Subcutaneous abdominal adipose tissue (tissue), 5 donors: ENCODE measurements at regions not wholly inside any gene's neighbourhood (a gene's known extent, or its start where the extent isn't known, plus 50 kb on each side); places are given as distances from the start of the nearest gene placed in this dataset.
A peak's percentile ranks its signal among the peaks of the same experiment; 100 is the strongest.

Source experiments
- H3K27ac ChIP-seq: one replicate; pipeline ENCODE4 v1.7.0; 2013; ENCODE audit warnings: low read depth, mild to moderate bottlenecking, inconsistent platforms, low read length, moderate library complexity
- H3K27me3 ChIP-seq, 5 donors: one replicate each; pipeline ENCODE4 v1.7.0; 2013; ENCODE audit warnings: low read length in 5 of 5, inconsistent platforms in 1 of 5; ENCODE audit not compliant: control insufficient read depth in 5 of 5, insufficient read depth in 4 of 5
- H3K36me3 ChIP-seq, 5 donors: one replicate each; pipeline ENCODE4 v1.7.0; 2013; ENCODE audit warnings: low read length in 5 of 5; ENCODE audit not compliant: control insufficient read depth in 5 of 5, insufficient read depth in 5 of 5
- H3K4me1 ChIP-seq, 5 donors: one replicate each; pipeline ENCODE4 v1.7.0; 2013; ENCODE audit warnings: low read length in 5 of 5, mild to moderate bottlenecking in 3 of 5, moderate library complexity in 1 of 5; ENCODE audit not compliant: control insufficient read depth in 5 of 5, insufficient read depth in 5 of 5
- H3K4me3 ChIP-seq, 5 donors: one replicate each; pipeline ENCODE4 v1.7.0; 2013; ENCODE audit warnings: low read length in 5 of 5, low read depth in 1 of 5
- H3K9ac ChIP-seq, 5 donors: one replicate each; pipeline ENCODE4 v1.7.0; 2013; ENCODE audit warnings: low read length in 5 of 5, mild to moderate bottlenecking in 4 of 5, moderate library complexity in 3 of 5
- H3K9me3 ChIP-seq, 5 donors: one replicate each; pipeline ENCODE4 v1.7.0; 2013; ENCODE audit warnings: low read length in 5 of 5; ENCODE audit not compliant: control insufficient read depth in 5 of 5
- donor health status: healthy.
- donor health status: healthy.
- donor health status: healthy.
- donor health status: healthy.
- donor health status: healthy.

DNA sequence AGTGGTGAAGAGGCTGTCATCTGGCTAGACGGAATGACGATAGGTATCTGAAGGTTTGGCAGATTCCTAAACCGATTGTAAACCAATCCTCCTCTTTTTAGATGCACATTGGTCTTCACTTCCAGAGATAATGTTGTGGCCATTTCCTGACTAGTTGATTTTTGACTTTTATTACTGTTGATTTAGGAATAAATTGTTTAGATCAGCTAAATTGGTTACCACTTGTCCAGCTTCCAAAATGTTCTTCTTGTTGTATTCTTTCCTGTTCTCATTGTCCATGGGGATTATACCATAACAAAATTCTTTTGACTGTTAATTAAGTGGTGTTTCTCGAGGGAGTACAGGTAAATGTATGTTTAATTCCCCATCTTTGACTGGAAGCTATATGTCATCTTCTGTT, 119.7 kb downstream of the MACROH2A1 start:
- Histone ChIP-seq H3K27ac (no peak overlapping the region), H3K36me3 (no peaks in the 10 kb centered on the region), H3K4me1 (no peaks in the 10 kb centered on the region), H3K9me3 (no peaks in the 10 kb centered on the region), H3K27me3 (no peaks in the 10 kb centered on the region), H3K9ac (no peak overlapping the region), H3K4me3 (no peak overlapping the region)

- no peaks in the 10 kb centered on the region for H3K27me3 ChIP-seq
- peaks cover 0 to 8% (median 5%) of the 10 kb centered on the region in 5 donors for H3K4me1 ChIP-seq
- H3K27ac ChIP-seq = no peak overlapping the region
- H3K9me3 ChIP-seq = no peaks in the 10 kb centered on the region
- no peaks in the 10 kb centered on the region for H3K36me3 ChIP-seq
- no peak overlapping the region for H3K9ac ChIP-seq
- no peak overlapping the region for H3K4me3 ChIP-seq
These were observed 122.9 kb downstream of the MACROH2A1 start for GRCh38 chr5:135276151-135276550.

DNA sequence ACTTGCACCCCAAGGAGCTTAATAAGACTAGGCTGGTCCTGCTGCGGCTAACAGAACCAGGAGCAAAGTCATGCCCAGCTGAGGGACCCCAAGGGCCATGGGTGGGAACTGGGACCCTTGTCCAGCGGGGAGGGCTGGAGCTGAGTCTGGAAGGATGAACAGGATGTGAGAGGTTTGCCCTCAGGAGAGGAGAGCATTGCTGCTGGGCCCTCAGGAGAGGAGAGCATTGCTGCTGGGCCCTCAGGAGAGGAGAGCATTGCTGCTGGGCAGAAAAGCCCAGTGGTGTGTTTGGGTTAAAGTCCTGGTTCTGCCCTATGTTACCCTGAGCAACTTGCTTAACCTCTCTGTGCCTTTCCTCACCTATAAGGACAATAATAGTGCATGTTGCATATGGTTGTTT, 125.8 kb downstream of the MACROH2A1 start:
- Histone ChIP-seq H3K9ac (no peak overlapping the region), H3K4me3 (no peak overlapping the region), H3K27me3 (no peaks in the 10 kb centered on the region), H3K9me3 (no peaks in the 10 kb centered on the region), H3K27ac (no peak overlapping the region), H3K36me3 (no peaks in the 10 kb centered on the region), H3K4me1 (peaks cover 0 to 20% (median 19%) of the 10 kb centered on the region in 5 donors)

DNA sequence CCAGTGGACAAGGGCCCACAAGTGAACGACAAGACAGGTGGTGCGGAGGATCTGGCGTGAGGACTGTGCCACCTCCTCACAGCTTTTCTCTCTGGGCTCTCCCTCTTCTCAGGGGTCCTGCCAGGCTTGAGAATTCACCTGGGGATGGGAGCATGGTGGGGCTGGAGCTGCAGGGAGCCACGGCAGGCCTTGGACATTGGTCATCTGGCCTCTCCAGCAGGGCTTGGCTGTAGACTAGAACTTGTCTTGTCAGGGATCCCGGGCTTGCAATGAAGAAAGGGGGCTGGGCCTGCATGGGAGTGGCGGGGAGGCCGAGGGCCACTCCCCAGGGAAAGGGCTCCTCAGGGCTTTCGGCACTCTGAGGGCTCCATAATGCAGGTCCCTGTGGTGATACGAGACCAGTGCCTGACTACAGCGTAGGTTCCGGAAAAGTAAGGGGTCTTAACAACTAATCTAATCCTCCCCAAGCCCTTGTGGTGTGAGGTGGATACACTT, 126.7 kb downstream of the MACROH2A1 start:
- H3K9me3 ChIP-seq = no peaks in the 10 kb centered on the region
- H3K27me3 ChIP-seq = no peaks in the 10 kb centered on the region
- no peak overlapping the region for H3K9ac ChIP-seq
- H3K36me3 ChIP-seq = no peaks in the 10 kb centered on the region
- H3K4me1 ChIP-seq = peaks cover 0 to 23% (median 21%) of the 10 kb centered on the region in 5 donors
- H3K4me3 ChIP-seq = no peak overlapping the region
- no peak overlapping the region for H3K27ac ChIP-seq

DNA sequence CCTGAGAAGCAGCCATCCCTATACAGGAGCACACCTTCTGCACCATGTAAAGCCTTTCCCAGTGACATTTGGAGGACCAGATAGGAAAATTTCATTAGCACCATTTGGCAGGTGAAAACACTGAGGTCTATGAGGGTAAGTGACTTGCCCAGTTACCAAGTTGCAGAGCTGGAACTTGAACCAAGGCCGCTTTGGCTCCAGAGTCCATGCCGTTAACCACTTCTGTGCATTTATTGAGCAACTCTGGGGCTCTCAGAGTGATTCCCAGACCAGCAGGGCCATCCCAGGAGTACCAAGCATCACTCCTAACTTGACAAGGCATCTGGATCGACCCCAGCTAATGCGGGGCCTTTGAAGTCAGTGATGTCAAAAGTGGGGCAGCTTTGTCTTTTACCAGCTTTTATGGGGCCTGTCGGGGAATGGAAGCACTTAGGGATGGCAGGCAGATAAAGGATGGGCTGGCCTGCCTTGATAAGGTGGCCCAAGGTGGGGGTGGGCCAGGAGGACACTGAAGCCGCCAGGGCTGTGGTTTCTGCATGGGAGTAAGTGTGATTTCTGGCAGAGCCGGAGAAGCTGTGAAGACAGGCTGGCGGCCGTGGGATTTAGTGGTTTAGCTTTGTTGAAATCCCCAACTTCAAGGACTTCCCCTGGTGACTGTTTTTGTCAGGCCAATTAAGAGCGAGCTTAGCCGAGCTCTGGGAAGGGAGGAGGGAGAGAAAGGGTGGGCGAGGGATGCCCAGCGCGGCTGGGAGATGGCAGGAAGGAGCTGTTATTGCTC, 127.3 kb downstream of the MACROH2A1 start:
- Histone ChIP-seq H3K27ac (no peak overlapping the region), H3K36me3 (no peaks in the 10 kb centered on the region), H3K27me3 (no peaks in the 10 kb centered on the region), H3K9ac (no peak overlapping the region), H3K4me3 (no peak overlapping the region), H3K9me3 (no peaks in the 10 kb centered on the region), H3K4me1 (peaks cover 0 to 29% (median 27%) of the 10 kb centered on the region in 5 donors)

DNA sequence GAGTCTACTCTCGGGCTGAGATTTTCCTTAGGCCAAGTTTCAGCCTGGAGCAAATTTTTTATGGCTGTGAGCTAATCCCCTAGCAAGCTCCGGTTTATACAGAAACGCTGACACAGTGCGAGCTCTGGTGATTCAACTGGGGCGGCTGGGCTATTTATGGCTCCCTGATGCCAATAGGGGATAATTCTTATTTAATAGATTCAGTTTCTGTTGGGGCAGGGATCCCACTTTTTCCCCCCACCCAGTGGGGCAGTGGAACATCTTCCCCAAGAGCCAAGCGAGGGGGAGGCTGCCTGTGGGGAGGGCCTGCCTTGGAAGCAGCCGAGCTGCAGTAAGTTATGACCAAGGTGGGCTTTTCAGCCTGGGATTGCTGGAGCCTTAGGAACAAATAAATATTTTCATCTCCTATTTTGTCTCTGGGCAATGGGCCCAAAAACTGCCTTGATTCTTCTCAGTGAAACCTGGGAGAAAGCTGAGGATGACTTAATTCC, 129.1 kb downstream of the MACROH2A1 start:
- peak overlapping the region; percentile 58 for H3K27ac ChIP-seq
- no peak overlapping the region for H3K4me3 ChIP-seq
- H3K4me1 ChIP-seq = peaks cover 3 to 46% (median 38%) of the 10 kb centered on the region in 5 donors
- no peaks in the 10 kb centered on the region for H3K27me3 ChIP-seq
- no peaks in the 10 kb centered on the region for H3K36me3 ChIP-seq
- no peaks in the 10 kb centered on the region for H3K9me3 ChIP-seq
- peak overlapping the region in 1 of 5 donors; percentile 18 for H3K9ac ChIP-seq

GRCh38 chr5:135269199-135269598, 129.8 kb downstream of the MACROH2A1 start:
- Histone ChIP-seq H3K27ac (peak overlapping the region; percentile 58), H3K36me3 (no peaks in the 10 kb centered on the region), H3K27me3 (no peaks in the 10 kb centered on the region), H3K4me3 (no peak overlapping the region), H3K4me1 (peaks cover 3 to 46% (median 38%) of the 10 kb centered on the region in 5 donors), H3K9ac (peak overlapping the region in 2 of 5 donors; percentile 18 to 38), H3K9me3 (no peaks in the 10 kb centered on the region)

DNA sequence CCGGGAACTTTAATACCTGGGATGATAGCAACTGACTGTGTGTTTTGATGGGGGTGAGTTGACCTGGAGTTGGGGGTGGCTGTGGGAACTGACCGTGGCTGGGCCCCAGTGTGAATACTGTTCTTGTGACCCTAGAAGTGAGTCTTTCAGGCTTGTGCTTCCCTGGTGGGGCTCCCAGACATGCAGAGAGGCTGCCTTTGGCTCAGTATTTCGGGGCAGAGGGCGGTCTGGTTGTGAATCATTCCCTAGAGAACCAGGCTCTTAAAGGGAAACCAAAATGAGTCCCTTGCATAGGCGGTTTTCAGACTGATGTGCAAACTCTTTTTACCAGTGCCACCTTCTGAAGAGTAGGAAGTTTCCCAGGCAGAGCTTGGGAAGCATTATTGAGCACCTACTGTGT, 132.1 kb downstream of the MACROH2A1 start:
- Histone ChIP-seq H3K9ac (no peak overlapping the region), H3K27ac (peak overlapping the region; percentile 69), H3K36me3 (no peaks in the 10 kb centered on the region), H3K9me3 (no peaks in the 10 kb centered on the region), H3K4me1 (peaks cover 3 to 41% (median 33%) of the 10 kb centered on the region in 5 donors), H3K27me3 (no peaks in the 10 kb centered on the region), H3K4me3 (peak overlapping the region in 1 of 5 donors; percentile 25)

GRCh38 chr5:135266303-135266635, 132.8 kb downstream of the MACROH2A1 start:
- no peak overlapping the region for H3K9ac ChIP-seq
- H3K36me3 ChIP-seq = no peaks in the 10 kb centered on the region
- peak overlapping the region; percentile 69 for H3K27ac ChIP-seq
- peak overlapping the region in 1 of 5 donors; percentile 6 for H3K4me3 ChIP-seq
- peaks cover 3 to 41% (median 31%) of the 10 kb centered on the region in 5 donors for H3K4me1 ChIP-seq
- no peaks in the 10 kb centered on the region for H3K9me3 ChIP-seq
- no peaks in the 10 kb centered on the region for H3K27me3 ChIP-seq

DNA sequence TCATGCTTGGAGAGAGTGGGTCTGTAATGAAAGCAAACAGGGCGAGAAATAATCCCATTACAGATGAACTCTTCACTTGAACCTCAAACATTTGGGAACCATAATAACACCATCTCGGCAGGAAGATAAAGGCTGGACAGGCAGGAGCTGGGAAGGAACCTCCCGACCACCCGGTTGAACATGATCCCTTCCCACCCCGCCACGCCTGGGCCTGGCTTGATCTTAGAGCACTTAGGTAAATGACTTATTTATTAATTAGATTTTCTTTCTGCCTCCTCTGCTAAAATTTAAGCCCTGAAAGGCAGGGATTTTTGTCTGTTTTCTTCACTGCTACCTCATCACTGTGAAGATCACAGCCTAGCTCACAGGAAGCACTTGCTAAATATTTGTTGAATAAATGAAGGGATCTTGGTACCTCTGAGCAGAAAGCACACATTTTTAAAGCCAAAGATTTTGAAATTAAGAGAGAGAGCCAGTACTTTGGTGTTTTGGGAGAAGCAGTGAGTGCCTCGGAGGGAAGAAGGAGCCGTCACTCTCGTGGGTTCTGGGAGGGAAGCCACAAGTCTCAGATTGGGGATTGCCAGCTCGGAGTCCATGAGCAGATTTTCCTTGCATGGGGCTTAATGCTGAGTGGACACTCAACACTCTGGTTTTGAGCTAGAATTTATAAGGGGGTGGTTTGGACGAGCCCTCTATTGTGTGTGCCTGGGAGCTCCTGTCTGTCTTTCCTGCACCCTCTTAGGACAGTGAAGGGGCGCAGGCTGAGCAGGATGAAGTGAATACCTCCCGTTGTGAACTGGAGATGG, 133.3 kb downstream of the MACROH2A1 start:
- Histone ChIP-seq H3K9me3 (no peaks in the 10 kb centered on the region), H3K27me3 (no peaks in the 10 kb centered on the region), H3K27ac (peak overlapping the region; percentile 69), H3K36me3 (no peaks in the 10 kb centered on the region), H3K4me3 (peak overlapping the region in 1 of 5 donors; percentile 6), H3K9ac (peak overlapping the region in 1 of 5 donors; percentile 6), H3K4me1 (peaks cover 3 to 41% (median 31%) of the 10 kb centered on the region in 5 donors)
